GM21717 (cell line): ENCODE measurements at regions not wholly inside any gene's neighbourhood (a gene's known extent, or its start where the extent isn't known, plus 50 kb on each side); places are given as distances from the start of the nearest gene placed in this dataset.

Experiments
- ATAC-seq: cut with Tn5 transposase; IDR thresholded peaks from one replicate; pipeline ENCODE4 v1.9.1; 2021; ENCODE audit warnings: mild to moderate bottlenecking, moderate library complexity; ENCODE audit not compliant: unreplicated experiment

- no peak for ATAC-seq
Measured at GRCh38 chr13:50585674-50586413, 257.6 kb downstream of the DLEU7 start.

- ATAC-seq: no peak
Measured at GRCh38 chr13:50586414-50587083, 256.9 kb downstream of the DLEU7 start.

DNA sequence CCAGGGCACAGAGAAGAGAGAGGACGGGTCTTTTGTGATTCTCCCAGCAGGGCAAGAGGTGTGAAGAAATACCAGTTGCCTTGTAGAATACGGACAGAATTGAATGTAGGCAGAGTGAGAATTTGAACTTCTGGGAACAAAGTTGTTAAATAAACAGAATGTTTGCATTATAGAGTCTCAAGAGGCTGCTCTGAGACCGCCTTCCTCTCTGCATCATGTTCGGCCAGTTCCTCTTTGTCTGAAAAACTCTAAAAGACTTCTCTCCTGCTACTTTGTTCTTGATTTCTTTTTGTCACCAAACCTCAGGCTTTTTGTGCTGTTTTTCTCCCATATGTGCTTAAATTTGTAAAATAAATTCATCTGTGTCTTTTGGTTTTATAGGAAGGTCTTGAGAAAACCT, 256.4 kb downstream of the DLEU7 start:
- ATAC-seq: no peak

DNA sequence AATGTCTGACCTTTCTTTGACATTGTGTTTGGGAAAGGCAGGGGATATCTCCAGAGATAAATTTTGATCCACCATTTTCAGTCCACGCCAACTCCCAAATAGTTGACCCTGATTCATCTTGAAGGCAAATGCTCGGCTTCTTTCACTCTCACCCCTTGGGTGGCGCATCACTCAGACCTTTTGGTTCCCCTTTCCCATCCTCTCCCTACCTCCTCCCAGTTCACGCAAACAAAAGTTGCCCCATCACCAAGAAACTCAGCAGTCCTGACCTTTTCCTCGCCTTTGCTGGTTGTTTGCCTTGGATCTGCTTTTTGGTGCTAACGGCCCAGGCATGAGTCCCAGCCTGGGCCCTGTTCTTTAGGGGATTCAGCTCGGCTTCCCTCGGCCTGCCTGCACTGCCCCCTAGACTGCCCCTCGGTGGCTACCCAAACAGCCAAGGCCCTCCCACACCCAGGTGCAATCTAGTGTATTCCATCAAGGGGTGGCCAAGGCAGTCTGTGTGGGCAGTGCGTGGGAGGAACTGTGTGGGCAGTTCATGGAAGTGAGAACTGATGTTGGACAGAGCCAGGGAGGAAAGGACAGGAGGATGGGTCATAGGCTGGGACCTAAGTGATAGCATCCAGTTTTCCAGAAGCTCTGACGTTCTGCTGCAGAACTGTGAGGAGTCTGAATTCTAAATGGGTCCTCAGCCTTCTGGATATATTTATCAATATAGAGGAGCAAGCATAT, 255.7 kb downstream of the DLEU7 start:
- no peak for ATAC-seq

- ATAC-seq: no peak
Measured at GRCh38 chr13:50588491-50589130, 254.9 kb downstream of the DLEU7 start.

DNA sequence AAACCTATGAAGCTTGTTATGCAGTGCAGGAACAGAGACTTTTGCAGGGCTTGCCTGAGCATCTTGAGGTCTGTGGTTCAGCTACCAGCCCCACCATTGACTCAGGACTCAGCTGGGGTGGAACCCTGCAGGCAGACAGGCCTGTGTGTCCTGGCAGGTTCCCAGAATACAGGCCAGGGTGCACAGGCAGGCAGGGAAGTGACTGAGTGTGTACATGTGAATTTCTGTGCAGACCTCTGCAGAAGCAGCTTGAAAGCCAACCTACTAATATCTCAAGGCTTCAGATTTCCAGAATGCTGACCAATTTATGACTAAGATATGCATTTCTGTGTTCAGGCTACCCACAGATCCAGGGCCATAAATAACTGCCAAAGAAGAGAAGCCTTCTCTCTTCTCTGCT, 254.4 kb downstream of the DLEU7 start:
- no peak for ATAC-seq

GRCh38 chr13:50589651-50590054, 253.8 kb downstream of the DLEU7 start:
- no peak for ATAC-seq

DNA sequence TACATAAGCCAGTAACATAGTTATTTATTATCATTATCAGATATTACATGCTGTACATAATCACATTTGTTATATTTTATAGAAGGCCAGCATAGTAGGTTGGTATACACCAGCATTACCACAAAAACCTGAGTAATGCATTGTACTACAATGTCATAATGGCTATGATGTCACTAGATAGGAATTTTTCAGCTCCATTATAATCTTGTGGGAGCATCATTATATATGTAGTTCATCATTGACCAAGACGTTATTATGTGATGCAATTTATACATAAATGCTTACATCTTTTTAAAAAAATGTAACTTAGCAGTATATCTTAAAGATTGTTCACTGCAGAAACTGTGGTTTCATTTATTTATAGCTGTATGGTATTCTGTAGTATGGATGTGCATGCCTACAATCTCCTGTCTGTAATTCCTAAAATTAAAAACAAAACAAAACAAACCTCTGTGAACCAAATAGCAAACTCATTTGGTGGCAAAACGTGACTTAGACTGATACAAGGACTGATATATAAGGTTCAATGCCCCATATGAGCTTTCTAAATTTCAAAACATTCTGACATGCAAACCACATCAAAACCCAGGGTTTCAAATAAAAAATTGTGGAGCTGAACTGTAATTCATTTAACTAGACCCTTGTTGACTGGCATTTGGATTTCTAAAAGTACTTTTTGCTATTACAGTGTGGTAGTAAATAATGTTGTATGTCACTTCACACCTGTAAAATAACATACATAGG, 250.9 kb downstream of the DLEU7 start:
- ATAC-seq: no peak

- ATAC-seq: no peak
Measured at GRCh38 chr13:50593207-50593606, 250.3 kb downstream of the DLEU7 start.

- ATAC-seq: peak; percentile 90
Measured at GRCh38 chr13:50594276-50595051, 249.0 kb downstream of the DLEU7 start.

DNA sequence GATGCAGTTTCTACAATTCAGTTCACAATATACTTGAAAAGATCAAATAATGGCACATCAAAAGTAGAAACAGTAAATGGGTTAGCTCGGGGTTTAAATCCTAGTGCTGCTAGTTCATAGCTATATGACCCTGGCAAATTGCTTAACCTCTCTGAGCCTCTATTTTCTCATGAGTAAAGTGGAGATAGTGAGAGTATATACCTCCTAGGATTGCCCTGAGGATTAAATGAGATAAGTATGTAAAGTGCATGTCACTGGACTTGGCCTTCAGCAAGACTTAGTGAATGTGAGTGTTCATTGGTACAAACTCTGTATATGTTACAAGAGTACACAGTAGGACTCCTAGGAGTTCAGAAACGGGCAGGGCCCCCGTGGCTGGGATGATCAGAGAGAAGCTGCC, 248.3 kb downstream of the DLEU7 start:
- no peak for ATAC-seq

DNA sequence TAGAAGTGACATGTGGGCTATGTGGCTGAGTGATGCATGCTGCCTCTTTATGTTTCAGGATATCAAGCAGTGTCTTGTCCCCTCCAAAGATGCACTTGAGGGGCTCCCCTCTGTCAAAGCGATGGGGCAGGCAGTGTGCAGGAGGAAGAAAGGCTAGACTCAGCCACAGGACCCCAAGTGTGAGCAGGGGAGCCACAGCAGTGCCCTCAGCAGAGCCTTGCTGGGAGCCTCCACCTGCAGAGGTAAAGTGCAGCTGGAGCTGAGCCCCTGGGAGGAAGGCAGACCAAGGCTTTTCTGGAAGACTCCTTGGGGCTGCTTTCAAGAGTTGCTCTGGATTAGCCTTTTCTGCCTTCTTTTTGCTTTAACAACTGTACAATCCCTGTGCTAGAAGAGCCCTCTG, 247.3 kb downstream of the DLEU7 start:
- ATAC-seq: no peak

DNA sequence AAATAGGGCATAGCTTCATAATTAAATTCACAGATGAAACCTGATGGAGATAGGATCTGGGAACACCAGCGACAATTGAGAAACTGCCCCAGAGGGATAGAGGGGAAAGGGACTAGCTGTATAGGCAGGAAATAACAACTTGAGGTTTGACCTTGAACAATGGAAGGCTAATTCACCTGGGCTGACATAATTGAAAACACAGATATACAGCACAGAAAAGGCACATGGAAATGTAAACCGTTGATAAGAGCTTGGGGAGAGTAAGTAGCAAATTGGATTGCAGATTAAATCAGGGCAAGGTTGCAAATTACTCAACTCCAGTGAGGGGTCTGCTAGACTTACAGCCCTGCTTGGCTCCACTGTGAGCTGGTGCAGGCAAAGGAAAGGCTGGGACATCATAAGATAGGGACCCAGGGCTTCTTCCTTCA, 246.7 kb downstream of the DLEU7 start:
- ATAC-seq: no peak

- no peak for ATAC-seq
Measured at GRCh38 chr13:50598338-50598737, 245.2 kb downstream of the DLEU7 start.

GRCh38 chr13:50599046-50599445, 244.4 kb downstream of the DLEU7 start:
- no peak for ATAC-seq

DNA sequence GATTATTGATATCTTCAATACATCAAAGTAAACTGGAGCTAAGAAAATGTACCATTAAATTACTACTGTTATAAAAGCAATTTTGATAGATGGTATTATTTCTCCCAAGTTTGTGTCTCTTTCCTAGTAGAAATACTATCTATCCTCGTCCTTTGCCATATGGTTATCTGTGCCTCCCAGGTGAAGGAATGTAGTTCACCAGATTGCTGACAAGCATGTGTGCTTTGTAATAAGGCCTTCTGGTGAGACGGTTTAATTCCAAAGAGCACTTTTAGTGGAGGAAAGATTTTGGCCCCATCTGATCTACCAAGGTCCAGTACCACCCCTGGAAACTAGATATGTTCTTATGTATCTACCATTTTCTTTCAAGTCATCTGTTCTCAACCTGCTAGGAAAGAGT, 243.6 kb downstream of the DLEU7 start:
- ATAC-seq: no peak

- no peak for ATAC-seq
Measured at GRCh38 chr13:50608370-50608769, 235.1 kb downstream of the DLEU7 start.

- no peak for ATAC-seq
Measured at GRCh38 chr13:50609011-50609410, 234.5 kb downstream of the DLEU7 start.

DNA sequence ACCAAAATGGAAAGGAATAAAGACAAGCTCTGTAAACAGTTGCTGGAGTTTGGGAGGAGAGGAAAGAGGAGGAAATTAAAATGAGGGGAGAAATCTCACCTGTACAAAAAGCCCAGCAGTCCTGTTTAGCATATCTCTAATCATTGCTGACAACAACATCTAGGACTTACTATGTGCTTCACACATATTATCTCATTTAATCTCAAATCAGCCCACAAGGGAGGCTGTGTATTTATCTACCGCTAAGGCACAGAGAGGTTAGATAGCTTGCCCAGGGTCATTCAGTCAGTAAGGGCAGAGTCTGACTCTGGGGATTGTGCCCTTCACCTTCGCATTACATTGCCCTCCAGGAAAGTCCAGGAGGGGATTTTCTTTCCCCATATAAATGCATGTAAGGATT, 233.3 kb downstream of the DLEU7 start:
- no peak for ATAC-seq
